Left ventricle myocardium inferior (tissue), 1 donor: ENCODE measurements at regions not wholly inside any gene's neighbourhood (a gene's known extent, or its start where the extent isn't known, plus 50 kb on each side); places are given as distances from the start of the nearest gene placed in this dataset.
"Not testable (repeated sequence)": the region's sequence is repeated elsewhere in the genome, so short reads cannot be mapped to it uniquely, and the experiment has no call there.

Experiments
- DNase-seq: peaks from one replicate; pipeline ENCODE4 v3.0.0-alpha.2; 2020
- H3K27ac ChIP-seq: fragments of 200-600 bp; replicated peaks from 2 replicates; pipeline ENCODE4 v1.8.0; 2021
- H3K27me3 ChIP-seq: fragments of 200-600 bp; 2 replicates; pipeline ENCODE4 v1.8.0; 2021; ENCODE audit warnings: low read depth
- H3K36me3 ChIP-seq: fragments of 200-600 bp; 2 replicates; pipeline ENCODE4 v1.8.0; 2021
- H3K4me1 ChIP-seq: fragments of 200-600 bp; 2 replicates; pipeline ENCODE4 v1.8.0; 2021
- H3K4me3 ChIP-seq: fragments of 200-600 bp; 2 replicates; pipeline ENCODE4 v1.8.0; 2021; ENCODE audit warnings: mild to moderate bottlenecking, moderate library complexity
- H3K9me3 ChIP-seq: fragments of 200-600 bp; replicated peaks from 2 replicates; pipeline ENCODE4 v1.8.0; 2021
- intact Hi-C: fragments of 100-400 bp; cut with micrococcal nuclease; formaldehyde crosslinking; loops from one replicate; pipeline ENCODE4 v1.11.0; 2022
- TF ChIP-seq, protein P1 (sequence below): fragments of 200-600 bp; IDR thresholded peaks from 2 replicates; pipeline ENCODE4 v1.8.0; 2021; ENCODE audit warnings: antibody characterized with exemption, mild to moderate bottlenecking, borderline replicate concordance
- donor health status: DM: no; HTN: yes; CAD: no; lungs with severe emphysema.

DNA sequence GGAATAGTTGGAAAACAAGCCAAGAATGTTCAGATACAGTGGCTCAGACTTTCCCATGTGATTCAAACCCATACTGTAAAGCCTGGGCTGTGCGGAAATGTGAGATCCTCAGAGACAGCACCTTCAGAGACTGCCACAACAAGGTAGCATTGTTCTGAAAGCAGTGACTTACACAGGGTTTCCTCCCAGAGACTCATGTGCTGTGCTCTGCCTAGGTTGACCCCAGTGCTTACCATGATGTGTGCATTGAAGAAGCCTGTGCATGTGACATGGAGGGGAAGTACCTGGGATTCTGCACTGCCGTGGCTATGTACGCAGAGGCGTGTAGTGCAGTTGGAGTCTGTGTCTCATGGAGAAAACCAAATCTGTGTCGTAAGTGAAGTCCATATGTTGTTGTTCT, 219.4 kb downstream of the LRRK2 start:
- TF ChIP-seq, protein P1, sequence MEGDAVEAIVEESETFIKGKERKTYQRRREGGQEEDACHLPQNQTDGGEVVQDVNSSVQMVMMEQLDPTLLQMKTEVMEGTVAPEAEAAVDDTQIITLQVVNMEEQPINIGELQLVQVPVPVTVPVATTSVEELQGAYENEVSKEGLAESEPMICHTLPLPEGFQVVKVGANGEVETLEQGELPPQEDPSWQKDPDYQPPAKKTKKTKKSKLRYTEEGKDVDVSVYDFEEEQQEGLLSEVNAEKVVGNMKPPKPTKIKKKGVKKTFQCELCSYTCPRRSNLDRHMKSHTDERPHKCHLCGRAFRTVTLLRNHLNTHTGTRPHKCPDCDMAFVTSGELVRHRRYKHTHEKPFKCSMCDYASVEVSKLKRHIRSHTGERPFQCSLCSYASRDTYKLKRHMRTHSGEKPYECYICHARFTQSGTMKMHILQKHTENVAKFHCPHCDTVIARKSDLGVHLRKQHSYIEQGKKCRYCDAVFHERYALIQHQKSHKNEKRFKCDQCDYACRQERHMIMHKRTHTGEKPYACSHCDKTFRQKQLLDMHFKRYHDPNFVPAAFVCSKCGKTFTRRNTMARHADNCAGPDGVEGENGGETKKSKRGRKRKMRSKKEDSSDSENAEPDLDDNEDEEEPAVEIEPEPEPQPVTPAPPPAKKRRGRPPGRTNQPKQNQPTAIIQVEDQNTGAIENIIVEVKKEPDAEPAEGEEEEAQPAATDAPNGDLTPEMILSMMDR: no peak
- Histone ChIP-seq H3K9me3 (no peaks in the 10 kb centered on the region), H3K36me3 (no peaks in the 10 kb centered on the region), H3K27me3 (no peaks in the 10 kb centered on the region), H3K4me1 (no peaks in the 10 kb centered on the region), H3K27ac (no peak overlapping the region), H3K4me3 (no peak overlapping the region)
- intact Hi-C loops: no loop called here
- DNase-seq: no peak

DNA sequence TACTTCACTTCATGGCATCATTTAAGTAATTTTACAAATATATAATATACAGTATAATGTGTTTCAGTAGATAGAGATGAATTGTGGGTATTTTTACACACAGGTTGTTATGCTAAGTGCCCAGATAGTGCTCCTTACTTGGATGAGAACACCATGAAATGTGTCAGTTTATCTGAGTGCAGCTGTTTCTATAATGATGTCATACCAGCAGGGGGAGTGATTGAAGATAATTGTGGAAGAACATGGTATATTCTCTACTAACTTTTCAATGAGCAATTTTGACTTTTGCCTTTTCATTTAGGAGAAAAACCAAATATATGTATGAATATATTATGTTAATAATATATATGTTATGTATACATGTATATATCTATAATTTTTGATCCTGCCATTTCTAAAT, 221.6 kb downstream of the LRRK2 start:
- no peak overlapping the region for H3K27ac ChIP-seq
- no peak for DNase-seq
- no peak overlapping the region for H3K4me3 ChIP-seq
- no peaks in the 10 kb centered on the region for H3K27me3 ChIP-seq
- H3K4me1 ChIP-seq: no peaks in the 10 kb centered on the region
- TF ChIP-seq, protein P1: peak; percentile 26
- no peaks in the 10 kb centered on the region for H3K9me3 ChIP-seq
- intact Hi-C loops: no loop called here
- no peaks in the 10 kb centered on the region for H3K36me3 ChIP-seq

DNA sequence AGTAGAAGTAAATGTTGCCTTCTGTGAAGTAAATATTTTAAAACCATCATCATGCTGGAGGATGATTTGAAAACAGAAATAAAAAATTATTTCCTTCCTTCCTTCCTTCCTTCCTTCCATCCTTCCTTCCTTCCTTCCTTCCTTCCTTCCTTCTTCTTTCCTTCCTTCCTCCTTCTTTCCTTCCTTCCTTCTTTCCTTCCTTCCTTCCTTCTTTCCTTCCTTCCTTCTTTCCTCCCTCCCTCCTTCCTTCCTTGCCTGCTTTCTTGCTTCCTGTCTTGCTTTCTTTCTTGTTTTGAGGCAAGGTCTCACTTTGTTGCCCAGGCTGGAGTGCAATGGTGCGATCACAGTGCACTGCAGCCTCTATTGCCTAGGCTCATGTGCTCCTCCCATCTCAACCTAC, 223.7 kb downstream of the LRRK2 start:
- H3K36me3 ChIP-seq, DNase-seq, H3K4me1 ChIP-seq, H3K27ac ChIP-seq, H3K4me3 ChIP-seq, H3K9me3 ChIP-seq, intact Hi-C loops, H3K27me3 ChIP-seq: not testable (repeated sequence)

DNA sequence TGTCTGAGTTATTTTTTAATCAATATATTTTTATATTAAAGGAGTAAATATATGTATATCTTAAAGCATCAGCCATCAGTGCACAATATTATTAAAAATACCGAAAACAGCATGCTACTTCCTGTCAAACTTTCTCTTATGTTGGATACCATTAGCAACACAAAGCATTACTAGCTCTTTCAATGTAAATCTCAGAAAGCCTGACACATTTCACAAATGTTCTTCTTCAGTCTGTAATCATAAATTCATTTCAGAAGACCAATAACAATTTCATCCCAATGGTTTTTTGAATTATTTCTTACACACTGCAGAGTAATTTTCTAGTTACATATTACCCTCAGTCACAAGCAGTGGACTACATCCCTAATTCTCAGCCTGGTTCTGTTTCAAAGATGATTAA, 226.9 kb downstream of the LRRK2 start:
- Histone ChIP-seq H3K9me3 (no peaks in the 10 kb centered on the region), H3K4me1 (no peaks in the 10 kb centered on the region), H3K36me3 (no peaks in the 10 kb centered on the region), H3K4me3 (no peak overlapping the region), H3K27me3 (no peaks in the 10 kb centered on the region), H3K27ac (no peak overlapping the region)
- TF ChIP-seq, protein P1: no peak
- no peak for DNase-seq
- intact Hi-C loops: no loop called here

DNA sequence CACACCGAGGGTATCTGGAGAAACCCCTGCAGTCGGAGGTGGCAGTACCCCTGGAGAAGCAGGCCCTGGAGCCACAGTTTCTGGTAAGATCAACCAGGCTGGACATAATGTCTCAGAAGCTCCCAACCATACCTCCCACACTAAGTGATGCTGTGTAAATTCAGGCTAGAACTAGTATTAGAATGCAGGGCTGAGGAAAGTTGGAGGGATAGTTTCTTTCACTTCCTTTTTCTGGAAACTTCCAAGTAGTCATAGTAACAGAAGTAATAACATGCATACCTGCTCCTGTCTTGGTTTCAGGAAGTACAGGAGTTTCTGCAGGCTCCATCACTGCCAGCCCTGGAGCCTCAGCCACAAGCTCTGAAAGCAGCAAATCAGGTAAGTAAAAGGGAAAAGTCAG, 228.1 kb upstream of the CNTN1 start:
- TF ChIP-seq, protein P1: no peak
- Histone ChIP-seq H3K27me3 (no peaks in the 10 kb centered on the region), H3K9me3 (no peaks in the 10 kb centered on the region), H3K36me3 (no peaks in the 10 kb centered on the region), H3K27ac (no peak overlapping the region), H3K4me1 (no peaks in the 10 kb centered on the region), H3K4me3 (no peak overlapping the region)
- DNase-seq: no peak
- intact Hi-C loops: no loop called here

DNA sequence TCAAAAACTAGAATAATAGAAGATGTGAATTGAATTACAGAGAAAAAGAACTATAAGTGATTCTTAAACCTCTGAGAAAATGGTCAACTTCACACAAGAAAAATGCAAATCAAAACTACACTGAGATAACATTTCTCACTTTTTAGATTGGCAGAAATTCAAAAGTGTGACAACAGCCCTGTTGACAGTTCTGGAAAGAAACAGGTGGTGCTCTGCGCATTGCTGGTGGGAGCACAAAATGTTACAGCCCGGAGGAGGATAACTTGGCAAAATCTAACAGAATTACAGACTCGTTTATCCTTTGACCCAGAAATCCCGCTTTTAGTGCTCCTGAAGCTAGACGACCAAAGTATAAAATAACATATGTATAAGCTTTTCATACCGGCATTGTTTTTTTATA, 222.5 kb upstream of the CNTN1 start:
- intact Hi-C loops: no loop called here
- no peaks in the 10 kb centered on the region for H3K27me3 ChIP-seq
- H3K36me3 ChIP-seq: no peaks in the 10 kb centered on the region
- no peak overlapping the region for H3K27ac ChIP-seq
- H3K9me3 ChIP-seq: no peaks in the 10 kb centered on the region
- no peak for DNase-seq
- TF ChIP-seq, protein P1: no peak
- H3K4me1 ChIP-seq: no peaks in the 10 kb centered on the region
- H3K4me3 ChIP-seq: no peak overlapping the region
